ENCODE measurements at regions not wholly inside any gene's neighbourhood (a gene's known extent, or its start where the extent isn't known, plus 50 kb on each side); places are given as distances from the start of the nearest gene placed in this dataset.

- TF ChIP-seq CTCF (conservative IDR thresholded peaks at IDR 0.05) (no peak), ZFX (IDR thresholded peaks at IDR 0.05) (no peak)
Measured at GRCh38 chr14:48686650-48687049, 899.5 kb downstream of the RPS29 start.

Data from C4-2B (cell line).